SK-N-SH (cell line): ENCODE measurements at regions not wholly inside any gene's neighbourhood (a gene's known extent, or its start where the extent isn't known, plus 50 kb on each side); places are given as distances from the start of the nearest gene placed in this dataset.

ENCODE experiments used
- CTCF ChIA-PET: fragments of 300-600, 350-600 bp; formaldehyde crosslinking; extraction: SDS; loops from one replicate; lab custom pipeline; 2021; lab: Yijun Ruan, JAX
- POLR2A ChIA-PET: fragments of 350-600 bp; sonication (Branson Sonifier 250); formaldehyde crosslinking; extraction: SDS; loops from one replicate; lab custom pipeline; 2020; ENCODE audit warnings: antibody characterized with exemption, inconsistent platforms; lab: Yijun Ruan, JAX
- DNase-seq: peaks from one replicate; pipeline ENCODE4 v3.0.0; 2012
- H2AFZ ChIP-seq: fragments of 200-600 bp; sonication (generic); 2 replicates; pipeline ENCODE4 v1.8.1; 2016; ENCODE audit warnings: antibody characterized with exemption, mild to moderate bottlenecking, low read depth
- H3F3A ChIP-seq: fragments of 200-600 bp; sonication (generic); replicated peaks from 2 replicates; pipeline ENCODE3; 2016; ENCODE audit warnings: antibody characterized with exemption, mild to moderate bottlenecking; ENCODE audit not compliant: insufficient read depth
- H3K27ac ChIP-seq, 2 experiments: fragments of 200-500 bp in 1 of 2; fragments of 200-600 bp in 1 of 2; sonication (Bioruptor generic) in 1 of 2; sonication (generic), shearing (Covaris generic) in 1 of 2; 2 replicates each; pipeline versions ENCODE4 v1.5.1 to v1.6.1; 2014 to 2016; ENCODE audit warnings: low read depth in 2 of 2, inconsistent platforms in 1 of 2, low read length in 1 of 2, mild to moderate bottlenecking in 1 of 2, mixed read lengths in 1 of 2
- H3K27me3 ChIP-seq: fragments of 200-600 bp; sonication (generic), shearing (Covaris generic); 2 replicates; pipeline ENCODE4 v1.6.1; 2016; ENCODE audit warnings: mixed run types; ENCODE audit not compliant: insufficient read depth
- H3K36me3 ChIP-seq, 2 experiments: fragments of 200-500 bp in 1 of 2; fragments of 200-600 bp in 1 of 2; sonication (Bioruptor generic) in 1 of 2; sonication (generic) in 1 of 2; replicated peaks in 1 of 2; 2 replicates each; pipeline versions ENCODE3 to v1.5.1; 2014 to 2016; ENCODE audit warnings: low read length in 1 of 2, mild to moderate bottlenecking in 1 of 2; ENCODE audit not compliant: insufficient read depth in 2 of 2, control insufficient read depth in 1 of 2
- H3K4me1 ChIP-seq, 2 experiments: fragments of 200-500 bp in 1 of 2; fragments of 200-600 bp in 1 of 2; sonication (Bioruptor generic) in 1 of 2; sonication (generic), shearing (Covaris generic) in 1 of 2; 2 replicates each; pipeline versions ENCODE4 v1.5.1 to v1.6.1; 2014 to 2016; ENCODE audit warnings: low read depth in 1 of 2, low read length in 1 of 2, mixed run types in 1 of 2; ENCODE audit not compliant: insufficient read depth in 2 of 2, control insufficient read depth in 1 of 2
- H3K4me2 ChIP-seq: fragments of 200-600 bp; sonication (generic), shearing (Covaris generic); 2 replicates; pipeline ENCODE4 v1.6.1; 2017; ENCODE audit warnings: mixed run types
- H3K4me3 ChIP-seq, 2 experiments: fragments of 200-500 bp in 1 of 2; fragments of 200-600 bp in 1 of 2; sonication (Bioruptor generic) in 1 of 2; sonication (generic), shearing (Covaris generic) in 1 of 2; 2 replicates each; pipeline versions ENCODE4 v1.5.1 to v1.8.1; 2014 to 2016; ENCODE audit warnings: low read depth in 2 of 2, inconsistent platforms in 1 of 2, low read length in 1 of 2, mild to moderate bottlenecking in 1 of 2, mixed read lengths in 1 of 2, moderate library complexity in 1 of 2
- H3K79me2 ChIP-seq: fragments of 200-600 bp; sonication (generic); 2 replicates; pipeline ENCODE4 v1.8.1; 2017; ENCODE audit warnings: mild to moderate bottlenecking; ENCODE audit not compliant: insufficient read depth
- H3K9ac ChIP-seq: fragments of 200-600 bp; sonication (generic); 2 replicates; pipeline ENCODE4 v1.6.1; 2017; ENCODE audit warnings: mixed run types
- H3K9me2 ChIP-seq: fragments of 200-600 bp; sonication (generic); 2 replicates; pipeline ENCODE4 v1.6.1; 2017; ENCODE audit warnings: mixed run types
- H3K9me3 ChIP-seq: fragments of 200-600 bp; sonication (generic); 2 replicates; pipeline ENCODE4 v1.6.1; 2017; ENCODE audit warnings: mixed run types, mild to moderate bottlenecking, moderate library complexity
- H4K20me1 ChIP-seq: fragments of 200-600 bp; sonication (generic); 2 replicates; pipeline ENCODE4 v1.6.1; 2017; ENCODE audit warnings: mild to moderate bottlenecking, mixed run types; ENCODE audit not compliant: insufficient read depth
- ELF1 ChIP-seq: IDR thresholded peaks from 2 replicates; pipeline ENCODE4 v1.4.0; 2012
- EP300 ChIP-seq, 2 experiments: IDR thresholded peaks; 2 replicates each; pipeline versions ENCODE4 v1.4.0 to v1.6.1; 2012; ENCODE audit warnings: borderline replicate concordance in 1 of 2, low read depth in 1 of 2, low read length in 1 of 2
- EZH2phosphoT487 ChIP-seq: fragments of 200-600 bp; sonication (generic); IDR thresholded peaks from 2 replicates; pipeline ENCODE4 v1.6.1; 2017; ENCODE audit warnings: low read depth, mixed run types, mild to moderate bottlenecking, antibody characterized with exemption, moderate library complexity, borderline replicate concordance
- FOXJ3 ChIP-seq: sonication (generic); formaldehyde crosslinking; IDR thresholded peaks from 2 replicates; pipeline ENCODE4 v1.5.1; 2020; ENCODE audit warnings: mild to moderate bottlenecking, missing genetic modification reagents
- GATA2 ChIP-seq: sonication (generic); formaldehyde crosslinking; IDR thresholded peaks from 2 replicates; pipeline ENCODE4 v1.5.0; 2020; ENCODE audit warnings: mild to moderate bottlenecking, missing genetic modification reagents
- JUND ChIP-seq: IDR thresholded peaks from 2 replicates; pipeline ENCODE4 v1.4.0; 2012
- MXI1 ChIP-seq: IDR thresholded peaks from 2 replicates; pipeline ENCODE4 v1.6.1; 2012; ENCODE audit warnings: mild to moderate bottlenecking, low read depth, low read length, improper control_type of control experiment
- RFX5 ChIP-seq: IDR thresholded peaks from 2 replicates; pipeline ENCODE4 v1.6.1; 2012; ENCODE audit warnings: mild to moderate bottlenecking, improper control_type of control experiment, low read length
- SIN3A ChIP-seq: IDR thresholded peaks from 2 replicates; pipeline ENCODE4 v1.6.1; 2012; ENCODE audit warnings: low read depth, mild to moderate bottlenecking, low read length, moderate library complexity, borderline replicate concordance
- TAF1 ChIP-seq: IDR thresholded peaks from 2 replicates; pipeline ENCODE4 v1.6.1; 2012; ENCODE audit warnings: low read depth, mild to moderate bottlenecking, low read length, moderate library complexity, borderline replicate concordance
- TCF12 ChIP-seq: IDR thresholded peaks from 2 replicates; pipeline ENCODE4 v1.4.0; 2012
- TEAD4 ChIP-seq: IDR thresholded peaks from 2 replicates; pipeline ENCODE4 v1.4.0; 2012; ENCODE audit warnings: mild to moderate bottlenecking, borderline replicate concordance; ENCODE audit not compliant: insufficient read depth
- USF1 ChIP-seq: IDR thresholded peaks from 2 replicates; pipeline ENCODE4 v1.4.0; 2012; ENCODE audit warnings: low read depth, borderline replicate concordance
- ZBTB33 ChIP-seq: IDR thresholded peaks from 2 replicates; pipeline ENCODE4 v1.4.0; 2012; ENCODE audit warnings: low read depth, borderline replicate concordance
- whole genome bisulfite sequencing: methylation state at CpG from one replicate; pipeline ENCODE4 v1.1.6; 2017; ENCODE audit warnings: low lambda C conversion rate; 5-methylcytosine and 5-hydroxymethylcytosine counted together

GRCh38 chr3:135632556-135633065, 332.9 kb upstream of the PPP2R3A start:
- no peak overlapping the region for H2AFZ ChIP-seq
- no peak overlapping the region for H3K27ac ChIP-seq
- TF ChIP-seq GATA2 (CRISPR knock-in tag) (no peak), MXI1 (no peak), JUND (no peak)
- no peaks in the 10 kb centered on the region for H3K9me2 ChIP-seq
- H3K36me3 ChIP-seq = no peaks in the 10 kb centered on the region
- DNase-seq = no peak
- H3K9ac ChIP-seq = no peak overlapping the region
- WGBS = 30% methylated on average over 2 of the region's 2 CpGs
- no peaks in the 10 kb centered on the region for H3K79me2 ChIP-seq
- no peak overlapping the region for H3K4me2 ChIP-seq
- no peaks in the 10 kb centered on the region; a peak in 1 of 4 replicates for H3K4me1 ChIP-seq
- H3K4me3 ChIP-seq = no peak overlapping the region
- ChIA-PET POLR2A (no interaction called here), CTCF (no interaction called here)
- H3K9me3 ChIP-seq = no peaks in the 10 kb centered on the region
- no peaks in the 10 kb centered on the region for H3F3A ChIP-seq
- no peaks in the 10 kb centered on the region for H3K27me3 ChIP-seq
- H4K20me1 ChIP-seq = no peaks in the 10 kb centered on the region

GRCh38 chr3:135633078-135633477, 332.4 kb upstream of the PPP2R3A start:
- CTCF ChIA-PET = no interaction called here
- Histone ChIP-seq H3K4me3 (no peak overlapping the region), H3K27ac (no peak overlapping the region), H3K79me2 (no peaks in the 10 kb centered on the region), H3K4me2 (no peak overlapping the region), H2AFZ (no peak overlapping the region), H3K36me3 (no peaks in the 10 kb centered on the region), H3F3A (no peaks in the 10 kb centered on the region), H3K9ac (no peak overlapping the region), H3K27me3 (no peaks in the 10 kb centered on the region), H4K20me1 (no peaks in the 10 kb centered on the region), H3K4me1 (no peaks in the 10 kb centered on the region; a peak in 1 of 4 replicates), H3K9me2 (no peaks in the 10 kb centered on the region), H3K9me3 (no peaks in the 10 kb centered on the region)
- WGBS = 20% methylated on average over 2 of the region's 2 CpGs
- POLR2A ChIA-PET = no interaction called here
- TF ChIP-seq FOXJ3 (CRISPR knock-in tag) = no peak
- TF ChIP-seq SIN3A = no peak
- TF ChIP-seq TEAD4 = no peak
- TF ChIP-seq USF1 = no peak
- TF ChIP-seq ELF1 = no peak
- TF ChIP-seq TAF1 = no peak
- TF ChIP-seq EZH2phosphoT487 = no peak
- TF ChIP-seq EP300 (IDR thresholded peaks at IDR 0.05; ENCODE audit: borderline replicate concordance in 1 of 2, low read depth in 1 of 2, low read length in 1 of 2) = no peak
- no peak for TF ChIP-seq RFX5
- no peak for TF ChIP-seq ZBTB33
- TF ChIP-seq MXI1 = no peak
- TF ChIP-seq TCF12 = no peak
- DNase-seq = no peak
